ENCODE measurements at regions not wholly inside any gene's neighbourhood (a gene's known extent, or its start where the extent isn't known, plus 50 kb on each side); places are given as distances from the start of the nearest gene placed in this dataset.
A peak's percentile ranks its signal among the peaks of the same experiment; 100 is the strongest.

GRCh38 chrX:149992918-149993317 lies 54.6 kb upstream of the EOLA2 start:
- H3K9me3 ChIP-seq (ENCODE audit: control insufficient read depth, low read length) = no peaks in the 10 kb centered on the region
- peaks cover 4% of the 10 kb centered on the region for H3K36me3 ChIP-seq (ENCODE audit: control insufficient read depth, insufficient read depth, low read length, severe bottlenecking)
- H3K27me3 ChIP-seq (replicated peaks; ENCODE audit: control insufficient read depth, insufficient read depth, low read length) = no peaks in the 10 kb centered on the region

GRCh38 chrX:149993989-149994388 lies 55.7 kb upstream of the EOLA2 start:
- H3K9me3 ChIP-seq (ENCODE audit: control insufficient read depth, low read length) = no peaks in the 10 kb centered on the region
- no peak overlapping the region for H3K4me3 ChIP-seq (ENCODE audit: low read length)
- no peaks in the 10 kb centered on the region for H3K4me1 ChIP-seq (ENCODE audit: control insufficient read depth, insufficient read depth, low read length)
- peaks cover 4% of the 10 kb centered on the region for H3K36me3 ChIP-seq (ENCODE audit: control insufficient read depth, insufficient read depth, low read length, severe bottlenecking)
- H3K9ac ChIP-seq (ENCODE audit: low read length) = no peak overlapping the region
- no peaks in the 10 kb centered on the region for H3K27me3 ChIP-seq (replicated peaks; ENCODE audit: control insufficient read depth, insufficient read depth, low read length)
- DNase-seq (ENCODE audit: low read depth) = no peak

More at GRCh38 chrX:149992918-149993317, 54.6 kb upstream of the EOLA2 start:
- no peak for DNase-seq (ENCODE audit: low read depth)
- Histone ChIP-seq H3K4me3 (ENCODE audit: low read length) (no peak overlapping the region), H3K9ac (ENCODE audit: low read length) (no peak overlapping the region), H3K4me1 (ENCODE audit: control insufficient read depth, insufficient read depth, low read length) (no peaks in the 10 kb centered on the region)

- Histone ChIP-seq H3K27me3 (replicated peaks; ENCODE audit: control insufficient read depth, insufficient read depth, low read length) (no peaks in the 10 kb centered on the region), H3K4me1 (ENCODE audit: control insufficient read depth, insufficient read depth, low read length) (no peaks in the 10 kb centered on the region), H3K36me3 (ENCODE audit: control insufficient read depth, insufficient read depth, low read length, severe bottlenecking) (peaks cover 4% of the 10 kb centered on the region), H3K9ac (ENCODE audit: low read length) (no peak overlapping the region), H3K4me3 (ENCODE audit: low read length) (no peak overlapping the region), H3K9me3 (ENCODE audit: control insufficient read depth, low read length) (no peaks in the 10 kb centered on the region)
- DNase-seq (ENCODE audit: low read depth) = no peak
These were observed 58.2 kb upstream of the EOLA2 start for GRCh38 chrX:149996515-149996914.

- Histone ChIP-seq H3K36me3 (ENCODE audit: control insufficient read depth, insufficient read depth, low read length, severe bottlenecking) (no peaks in the 10 kb centered on the region), H3K4me3 (ENCODE audit: low read length) (no peak overlapping the region), H3K4me1 (ENCODE audit: control insufficient read depth, insufficient read depth, low read length) (no peaks in the 10 kb centered on the region), H3K9ac (ENCODE audit: low read length) (no peak overlapping the region), H3K27me3 (replicated peaks; ENCODE audit: control insufficient read depth, insufficient read depth, low read length) (no peaks in the 10 kb centered on the region), H3K9me3 (ENCODE audit: control insufficient read depth, low read length) (no peaks in the 10 kb centered on the region)
- DNase-seq (ENCODE audit: low read depth) = no peak
These were observed 66.7 kb upstream of the EOLA2 start for GRCh38 chrX:150005027-150005426.

- H3K36me3 ChIP-seq (ENCODE audit: control insufficient read depth, insufficient read depth, low read length, severe bottlenecking) = no peaks in the 10 kb centered on the region
- no peaks in the 10 kb centered on the region for H3K27me3 ChIP-seq (replicated peaks; ENCODE audit: control insufficient read depth, insufficient read depth, low read length)
- H3K4me1 ChIP-seq (ENCODE audit: control insufficient read depth, insufficient read depth, low read length) = no peaks in the 10 kb centered on the region
- no peak overlapping the region for H3K4me3 ChIP-seq (ENCODE audit: low read length)
- no peak for DNase-seq (ENCODE audit: low read depth)
- no peak overlapping the region for H3K9ac ChIP-seq (ENCODE audit: low read length)
- H3K9me3 ChIP-seq (ENCODE audit: control insufficient read depth, low read length) = no peaks in the 10 kb centered on the region
These were observed 69.1 kb upstream of the EOLA2 start for GRCh38 chrX:150007356-150007755.

- Histone ChIP-seq H3K36me3 (ENCODE audit: control insufficient read depth, insufficient read depth, low read length, severe bottlenecking) (no peaks in the 10 kb centered on the region), H3K27me3 (replicated peaks; ENCODE audit: control insufficient read depth, insufficient read depth, low read length) (no peaks in the 10 kb centered on the region), H3K4me1 (ENCODE audit: control insufficient read depth, insufficient read depth, low read length) (no peaks in the 10 kb centered on the region), H3K9ac (ENCODE audit: low read length) (no peak overlapping the region), H3K9me3 (ENCODE audit: control insufficient read depth, low read length) (no peaks in the 10 kb centered on the region), H3K4me3 (ENCODE audit: low read length) (no peak overlapping the region)
- peak; percentile 15 for DNase-seq (ENCODE audit: low read depth)
These were observed 74.5 kb upstream of the EOLA2 start for GRCh38 chrX:150012647-150013381.

- no peak overlapping the region for H3K4me3 ChIP-seq (ENCODE audit: low read length)
- no peak for DNase-seq (ENCODE audit: low read depth)
- H3K27me3 ChIP-seq (replicated peaks; ENCODE audit: control insufficient read depth, insufficient read depth, low read length) = no peaks in the 10 kb centered on the region
- no peaks in the 10 kb centered on the region for H3K36me3 ChIP-seq (ENCODE audit: control insufficient read depth, insufficient read depth, low read length, severe bottlenecking)
- H3K9me3 ChIP-seq (ENCODE audit: control insufficient read depth, low read length) = no peaks in the 10 kb centered on the region
- no peak overlapping the region for H3K9ac ChIP-seq (ENCODE audit: low read length)
- H3K4me1 ChIP-seq (ENCODE audit: control insufficient read depth, insufficient read depth, low read length) = peaks cover 4% of the 10 kb centered on the region
These were observed 76.2 kb upstream of the EOLA2 start for GRCh38 chrX:150014525-150014924.

- DNase-seq (ENCODE audit: low read depth) = no peak
- Histone ChIP-seq H3K27me3 (replicated peaks; ENCODE audit: control insufficient read depth, insufficient read depth, low read length) (no peaks in the 10 kb centered on the region), H3K9ac (ENCODE audit: low read length) (no peak overlapping the region), H3K4me1 (ENCODE audit: control insufficient read depth, insufficient read depth, low read length) (peaks cover 4% of the 10 kb centered on the region), H3K9me3 (ENCODE audit: control insufficient read depth, low read length) (no peaks in the 10 kb centered on the region), H3K36me3 (ENCODE audit: control insufficient read depth, insufficient read depth, low read length, severe bottlenecking) (no peaks in the 10 kb centered on the region), H3K4me3 (ENCODE audit: low read length) (no peak overlapping the region)
These were observed 79.6 kb upstream of the EOLA2 start for GRCh38 chrX:150017868-150018267.

GRCh38 chrX:150018931-150019361 lies 80.7 kb upstream of the EOLA2 start:
- DNase-seq (ENCODE audit: low read depth) = peak; percentile 60
- no peak overlapping the region for H3K9ac ChIP-seq (ENCODE audit: low read length)
- no peaks in the 10 kb centered on the region for H3K9me3 ChIP-seq (ENCODE audit: control insufficient read depth, low read length)
- H3K4me3 ChIP-seq (ENCODE audit: low read length) = no peak overlapping the region
- H3K36me3 ChIP-seq (ENCODE audit: control insufficient read depth, insufficient read depth, low read length, severe bottlenecking) = no peaks in the 10 kb centered on the region
- peaks cover 4% of the 10 kb centered on the region for H3K4me1 ChIP-seq (ENCODE audit: control insufficient read depth, insufficient read depth, low read length)
- no peaks in the 10 kb centered on the region for H3K27me3 ChIP-seq (replicated peaks; ENCODE audit: control insufficient read depth, insufficient read depth, low read length)

- Histone ChIP-seq H3K4me1 (ENCODE audit: control insufficient read depth, insufficient read depth, low read length) (peaks cover 9% of the 10 kb centered on the region), H3K27me3 (replicated peaks; ENCODE audit: control insufficient read depth, insufficient read depth, low read length) (no peaks in the 10 kb centered on the region), H3K9me3 (ENCODE audit: control insufficient read depth, low read length) (no peaks in the 10 kb centered on the region), H3K4me3 (ENCODE audit: low read length) (no peak overlapping the region), H3K36me3 (ENCODE audit: control insufficient read depth, insufficient read depth, low read length, severe bottlenecking) (no peaks in the 10 kb centered on the region), H3K9ac (ENCODE audit: low read length) (no peak overlapping the region)
- DNase-seq (ENCODE audit: low read depth) = no peak
These were observed 90.4 kb upstream of the EOLA2 start for GRCh38 chrX:150028692-150029091.

GRCh38 chrX:150032742-150033141 lies 94.5 kb upstream of the EOLA2 start:
- no peaks in the 10 kb centered on the region for H3K36me3 ChIP-seq (ENCODE audit: control insufficient read depth, insufficient read depth, low read length, severe bottlenecking)
- no peaks in the 10 kb centered on the region for H3K27me3 ChIP-seq (replicated peaks; ENCODE audit: control insufficient read depth, insufficient read depth, low read length)
- peaks cover 17% of the 10 kb centered on the region for H3K4me1 ChIP-seq (ENCODE audit: control insufficient read depth, insufficient read depth, low read length)
- H3K4me3 ChIP-seq (ENCODE audit: low read length) = no peak overlapping the region
- H3K9ac ChIP-seq (ENCODE audit: low read length) = no peak overlapping the region
- peak; percentile 38 for DNase-seq (ENCODE audit: low read depth)
- H3K9me3 ChIP-seq (ENCODE audit: control insufficient read depth, low read length) = peaks cover 22% of the 10 kb centered on the region

- H3K36me3 ChIP-seq (ENCODE audit: control insufficient read depth, insufficient read depth, low read length, severe bottlenecking) = no peaks in the 10 kb centered on the region
- DNase-seq (ENCODE audit: low read depth) = no peak
- H3K4me3 ChIP-seq (ENCODE audit: low read length) = no peak overlapping the region
- no peak overlapping the region for H3K9ac ChIP-seq (ENCODE audit: low read length)
- peaks cover 22% of the 10 kb centered on the region for H3K9me3 ChIP-seq (ENCODE audit: control insufficient read depth, low read length)
- no peaks in the 10 kb centered on the region for H3K27me3 ChIP-seq (replicated peaks; ENCODE audit: control insufficient read depth, insufficient read depth, low read length)
- peaks cover 17% of the 10 kb centered on the region for H3K4me1 ChIP-seq (ENCODE audit: control insufficient read depth, insufficient read depth, low read length)
These were observed 96.5 kb upstream of the EOLA2 start for GRCh38 chrX:150034788-150035187.

Data from adipocyte (in vitro differentiated cells).